HPDE6-E6E7 (cell line): ENCODE measurements at regions not wholly inside any gene's neighbourhood (a gene's known extent, or its start where the extent isn't known, plus 50 kb on each side); places are given as distances from the start of the nearest gene placed in this dataset.

ENCODE experiments used
- DNase-seq: peaks from one replicate; pipeline ENCODE4 v3.0.0; 2011; ENCODE audit warnings: missing footprints; ENCODE audit errors: extremely low spot score

DNA sequence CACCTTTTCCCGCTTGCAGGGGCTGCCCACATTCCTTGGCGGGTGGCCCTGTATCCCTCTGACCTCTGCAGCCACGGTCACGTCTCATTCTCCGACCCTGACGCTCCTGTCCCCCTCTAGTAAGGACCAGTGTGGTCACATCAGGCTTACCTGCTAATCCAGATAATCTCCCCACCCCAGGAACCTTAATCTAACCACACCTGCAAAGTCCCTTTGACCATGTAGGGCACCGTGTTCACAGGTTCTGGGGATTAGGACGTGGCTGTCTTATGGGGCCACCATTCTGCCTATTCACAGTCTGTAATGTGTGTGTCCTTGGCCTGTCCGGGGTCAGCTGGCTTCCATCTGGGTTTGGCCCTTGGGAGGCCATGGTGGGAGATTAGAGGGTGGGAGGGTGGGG is 368.9 kb downstream of the AACS start:
- DNase-seq = no peak

DNA sequence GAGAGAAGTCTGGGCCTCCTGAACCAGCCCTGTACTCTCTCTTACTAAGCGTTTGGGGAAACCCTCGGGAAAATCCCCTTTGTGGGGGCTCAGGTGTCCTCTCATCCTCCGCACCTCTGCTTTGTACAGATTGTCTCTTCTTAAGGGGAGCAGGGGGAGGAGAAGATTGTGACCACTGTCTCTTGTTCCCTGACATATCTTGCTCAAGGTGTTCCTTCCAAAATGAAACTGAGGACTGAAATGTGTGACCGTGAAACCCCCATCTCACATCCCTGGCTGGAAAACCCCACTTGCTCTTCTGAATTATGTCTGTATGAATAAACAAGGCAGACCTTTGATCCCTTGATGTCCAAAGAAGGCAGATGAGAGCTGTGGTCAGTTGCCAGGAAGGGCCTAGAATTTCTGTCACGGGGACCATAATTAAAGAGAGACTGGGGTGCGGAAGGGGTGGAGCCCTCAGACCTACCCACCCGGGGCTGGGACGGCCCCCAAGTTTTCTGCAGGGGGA is 369.8 kb downstream of the AACS start:
- DNase-seq = no peak

DNA sequence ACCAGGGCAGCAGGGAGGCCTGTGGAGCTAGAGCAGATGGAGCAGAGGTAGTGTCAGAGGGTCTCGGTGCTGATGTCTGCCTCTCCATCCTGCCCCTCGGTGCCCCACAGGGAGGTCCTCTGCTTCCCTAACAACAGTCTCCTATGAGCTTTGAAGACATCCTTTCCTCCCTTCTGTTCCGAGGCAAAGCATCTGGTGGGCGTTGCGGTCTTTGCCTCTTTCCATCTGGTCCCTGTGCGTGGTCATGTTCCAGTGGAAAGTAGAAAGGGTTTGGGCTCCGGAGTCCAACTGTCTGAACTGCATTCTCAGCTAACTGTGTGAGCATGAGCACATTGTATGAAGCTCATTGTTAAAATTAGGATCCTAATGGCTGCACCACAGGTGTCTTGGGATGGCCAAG is 370.6 kb downstream of the AACS start:
- DNase-seq = no peak

DNA sequence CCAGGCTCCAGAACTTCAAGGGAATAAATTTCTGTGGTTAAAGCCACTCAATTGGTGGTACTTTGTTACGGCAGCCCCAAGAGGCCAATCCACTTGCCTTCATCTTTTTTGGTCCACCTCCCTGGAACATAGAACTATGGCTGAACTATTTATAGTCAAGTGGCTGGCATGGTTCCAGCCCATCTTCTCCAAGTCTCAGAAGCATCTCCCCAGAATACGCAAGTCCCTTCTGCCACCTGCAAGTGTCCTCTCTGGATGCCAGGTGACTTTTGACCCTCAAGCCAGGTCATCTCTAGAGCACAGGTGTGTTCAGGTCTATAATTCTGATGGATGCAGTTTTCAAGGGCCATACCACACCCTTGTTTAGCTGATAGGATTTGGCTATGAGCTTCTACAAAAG is 371.5 kb downstream of the AACS start:
- no peak for DNase-seq

DNA sequence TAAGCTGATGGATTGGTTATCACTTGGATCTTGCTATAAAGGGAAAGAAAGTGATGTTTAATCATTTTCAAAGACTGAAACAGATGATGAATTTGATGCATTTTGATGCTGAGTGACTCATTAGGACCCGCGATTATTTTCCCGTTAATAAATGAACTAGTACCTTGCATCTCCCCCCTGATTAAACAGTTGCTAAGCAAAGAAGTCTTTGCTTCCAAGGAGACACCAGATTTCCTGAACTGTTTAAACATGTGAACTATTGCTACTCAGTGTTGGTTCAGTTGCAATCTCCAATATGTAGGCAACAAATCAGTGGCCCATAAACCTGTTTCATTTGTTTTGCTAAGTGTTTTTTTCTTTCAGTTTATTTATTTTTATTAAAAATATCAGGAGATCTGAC is 375.2 kb downstream of the AACS start:
- DNase-seq = no peak

DNA sequence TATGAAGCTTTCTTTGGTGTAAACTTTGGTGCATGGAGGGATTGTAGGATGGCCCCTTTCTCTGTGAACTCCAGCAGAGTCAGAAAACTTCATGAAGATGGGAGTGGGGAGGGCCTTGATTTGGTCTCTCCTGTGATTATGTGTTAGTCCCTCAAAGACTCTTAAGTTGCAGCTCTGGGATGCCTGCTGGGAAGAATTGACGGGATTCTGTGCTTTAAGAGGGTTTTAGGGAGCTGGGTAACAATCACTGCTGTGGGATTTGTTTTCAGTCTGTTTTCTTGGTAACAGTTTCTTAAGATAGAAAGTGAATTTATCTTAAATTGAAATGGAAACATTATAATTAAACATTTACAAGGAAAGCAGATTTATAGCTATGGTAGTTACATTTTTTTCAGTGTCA is 378.1 kb downstream of the AACS start:
- no peak for DNase-seq

DNA sequence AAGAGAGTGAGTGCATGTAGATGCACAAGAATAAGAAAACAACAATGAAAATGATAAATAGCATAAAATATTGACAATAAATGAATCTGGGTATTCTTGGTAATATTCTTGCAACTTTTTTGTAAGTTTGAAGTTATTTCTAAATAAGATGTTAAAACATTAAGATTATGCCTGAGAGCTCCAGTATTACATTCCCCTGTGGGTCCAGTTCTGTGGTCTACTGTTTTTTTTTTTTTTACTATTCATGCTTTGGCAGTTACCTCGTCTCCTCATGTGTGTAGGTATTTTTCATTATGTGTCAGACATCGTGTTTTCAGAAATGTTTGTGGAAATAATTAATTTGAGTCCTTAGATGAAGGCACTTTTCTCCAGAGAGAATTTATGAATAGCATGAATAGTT is 386.2 kb downstream of the AACS start:
- no peak for DNase-seq

DNA sequence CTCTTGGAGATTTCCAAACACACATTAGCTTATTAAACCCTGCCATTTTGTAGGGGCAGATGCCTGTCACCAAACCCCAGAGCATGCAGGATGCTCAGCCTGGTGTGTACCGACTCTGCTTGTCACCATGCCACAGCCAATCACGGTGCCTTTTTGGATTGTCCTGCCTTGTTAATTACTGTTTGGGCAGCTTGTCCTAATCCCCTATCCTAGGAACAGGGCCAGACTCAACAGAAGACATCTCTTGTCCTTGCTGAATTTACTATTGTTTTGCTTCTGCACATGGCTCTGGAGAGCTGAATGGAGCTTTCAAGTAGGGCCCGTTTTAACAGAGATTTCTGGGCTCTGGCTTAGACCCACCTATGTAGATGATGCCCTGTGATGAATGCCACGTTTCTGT is 388.5 kb downstream of the AACS start:
- no peak for DNase-seq

DNA sequence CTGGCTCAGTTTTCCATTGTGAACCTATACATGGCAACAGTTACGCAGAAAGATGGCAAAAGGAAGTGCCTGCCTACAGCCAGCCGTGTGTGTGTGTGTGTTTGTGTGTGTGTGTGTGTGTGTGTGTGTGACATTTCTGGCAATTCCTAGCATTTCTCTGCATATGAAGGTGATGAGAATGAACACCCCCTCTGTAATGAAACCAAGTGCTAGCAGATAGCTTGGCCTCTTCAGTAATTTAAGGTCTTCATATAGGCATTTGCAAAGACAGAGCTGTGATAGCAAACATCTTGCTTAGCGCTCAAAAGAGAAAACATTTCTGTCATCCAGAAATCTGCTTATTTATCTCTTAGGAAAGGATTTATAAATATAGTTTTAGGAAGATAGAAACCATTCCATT is 389.1 kb downstream of the AACS start:
- DNase-seq = no peak

DNA sequence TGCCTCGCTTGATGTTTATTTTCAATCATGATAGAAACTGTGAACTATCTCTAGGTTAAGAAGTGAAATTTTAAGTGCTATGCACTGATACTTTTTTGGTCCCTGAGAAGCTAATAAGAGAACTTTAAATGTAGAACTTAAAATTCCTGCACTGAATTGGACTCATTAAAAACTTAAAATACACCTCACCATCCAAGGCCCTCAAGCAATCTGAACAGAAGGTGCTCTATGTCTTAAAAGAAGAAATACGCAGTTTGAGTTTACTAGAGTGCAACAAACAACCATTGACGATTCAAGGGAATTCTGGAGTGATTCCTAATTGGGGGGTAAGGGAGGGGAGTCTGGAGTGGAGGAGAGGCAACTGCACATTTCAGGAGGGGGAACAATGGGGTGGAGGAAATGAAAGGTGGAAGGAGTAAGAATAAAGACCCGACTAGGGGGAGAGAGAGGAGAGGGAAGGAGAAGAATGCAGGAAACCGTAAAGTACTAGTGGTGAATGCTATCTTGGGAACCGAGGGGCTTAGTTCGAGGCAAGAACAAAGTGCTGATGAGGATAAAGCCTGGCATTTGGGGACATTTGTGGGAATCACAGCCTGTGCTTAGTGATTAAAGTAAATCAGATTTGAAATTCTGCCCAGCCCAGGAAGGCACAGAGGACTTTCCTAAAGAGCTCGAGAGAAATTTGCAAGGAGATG is 389.7 kb downstream of the AACS start:
- no peak for DNase-seq

DNA sequence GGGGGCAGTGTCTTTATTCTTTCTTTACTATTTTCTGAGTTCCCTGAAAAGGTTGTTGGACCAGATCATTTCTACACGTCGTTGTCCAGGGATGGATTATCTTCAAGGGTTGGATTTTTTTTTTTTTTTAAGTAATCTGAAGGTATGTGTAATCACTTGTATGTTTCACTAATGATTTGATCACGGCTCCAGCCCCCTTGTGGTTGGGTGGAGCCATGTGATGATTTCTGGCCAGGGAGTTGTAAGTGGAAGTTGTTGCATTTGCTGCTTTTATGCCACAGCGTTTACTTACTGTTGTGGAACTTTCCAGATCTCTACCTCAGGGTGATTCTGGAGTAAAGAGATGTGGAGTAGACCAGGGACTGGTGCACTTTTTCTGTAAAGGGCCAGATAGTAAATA is 390.3 kb downstream of the AACS start:
- DNase-seq = no peak

DNA sequence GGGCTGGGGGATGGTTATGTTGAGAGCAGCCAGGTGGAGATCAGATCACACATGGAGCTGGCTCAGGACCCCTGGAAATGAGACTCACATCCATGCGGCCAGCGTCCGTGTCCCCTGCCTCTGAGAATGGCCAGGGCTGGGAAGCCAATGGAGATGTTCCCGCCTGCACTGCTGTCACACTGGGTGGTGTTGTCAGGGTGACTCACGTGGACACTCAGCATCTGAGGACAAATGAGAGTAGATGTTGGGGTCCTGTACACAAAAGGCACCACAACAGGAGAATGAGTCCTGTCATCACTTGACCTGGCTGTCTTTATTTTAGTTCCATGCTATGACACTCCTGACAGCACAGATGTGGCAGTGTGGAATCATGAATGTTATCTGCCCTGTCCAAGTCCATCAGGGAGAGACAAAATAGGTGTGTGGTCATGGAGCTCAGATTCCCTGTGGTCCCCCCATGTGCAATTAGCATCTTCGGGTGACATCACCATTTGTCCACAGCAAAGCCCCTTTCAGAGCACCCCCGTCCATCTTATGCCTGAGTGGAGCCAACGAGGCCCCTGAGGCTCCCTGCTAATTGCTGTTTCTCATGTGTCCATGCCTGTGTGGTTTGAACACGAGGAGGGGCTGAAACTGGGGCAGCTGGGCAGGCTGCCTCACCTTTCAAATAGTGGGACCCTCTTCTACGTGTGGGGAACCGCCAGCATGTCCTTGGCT is 393.5 kb downstream of the AACS start:
- no peak for DNase-seq

DNA sequence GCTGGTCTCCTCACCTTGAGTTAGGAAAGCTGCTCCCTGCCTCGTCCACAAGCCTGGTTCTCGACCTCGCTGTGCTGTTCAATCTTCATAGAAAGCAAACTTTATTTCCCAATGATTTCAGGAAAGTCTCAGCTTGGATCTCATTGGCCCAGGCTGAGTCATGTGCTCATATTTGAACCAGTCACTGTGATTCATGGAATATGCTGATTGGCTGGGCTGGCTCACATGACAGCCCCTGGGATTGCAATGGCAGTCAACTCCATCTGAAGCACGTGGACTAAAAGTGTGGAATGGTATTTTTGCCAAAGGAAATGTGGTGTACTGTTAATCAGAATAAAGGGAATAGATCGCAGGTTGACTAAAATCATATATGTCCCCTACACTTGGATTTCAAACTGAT is 396.6 kb downstream of the AACS start:
- no peak for DNase-seq

DNA sequence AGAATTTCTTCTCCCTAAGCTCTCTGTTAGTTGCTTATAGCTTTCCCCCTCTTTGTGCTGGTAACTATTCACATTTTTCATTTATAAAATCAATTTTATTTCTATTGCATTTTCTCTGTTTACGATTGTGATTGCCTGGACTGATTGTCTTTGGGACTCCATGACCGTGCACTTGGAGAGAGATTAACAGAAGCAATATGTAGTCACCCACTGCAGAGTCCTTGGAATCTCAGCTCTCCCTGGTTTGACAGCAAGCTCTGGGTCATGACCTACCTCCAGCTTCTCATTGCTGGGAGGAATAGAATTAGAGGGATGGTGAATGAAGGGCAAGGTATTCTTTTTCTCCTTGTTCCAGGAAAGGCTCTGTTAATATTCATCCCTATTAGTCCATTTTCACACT is 398.2 kb downstream of the AACS start:
- no peak for DNase-seq

DNA sequence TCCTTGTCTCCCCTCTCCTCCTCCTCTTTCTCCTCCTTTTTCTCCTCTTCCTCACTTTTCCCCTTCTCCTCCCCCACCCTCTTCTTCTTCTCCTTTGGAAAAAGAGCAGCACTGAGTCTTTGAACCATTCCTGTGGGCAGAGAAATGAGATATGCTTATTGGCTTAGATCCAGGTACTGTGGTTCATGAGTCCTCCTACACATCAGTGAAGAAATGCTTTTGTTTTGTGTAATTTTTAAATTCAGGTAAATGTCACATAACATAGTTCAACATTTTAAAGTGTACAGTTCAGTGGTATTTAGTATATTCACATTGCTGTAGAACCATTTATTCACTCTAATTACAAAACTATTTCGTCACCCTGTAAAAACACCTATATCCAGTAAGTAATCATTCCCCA is 402.1 kb downstream of the AACS start:
- no peak for DNase-seq

DNA sequence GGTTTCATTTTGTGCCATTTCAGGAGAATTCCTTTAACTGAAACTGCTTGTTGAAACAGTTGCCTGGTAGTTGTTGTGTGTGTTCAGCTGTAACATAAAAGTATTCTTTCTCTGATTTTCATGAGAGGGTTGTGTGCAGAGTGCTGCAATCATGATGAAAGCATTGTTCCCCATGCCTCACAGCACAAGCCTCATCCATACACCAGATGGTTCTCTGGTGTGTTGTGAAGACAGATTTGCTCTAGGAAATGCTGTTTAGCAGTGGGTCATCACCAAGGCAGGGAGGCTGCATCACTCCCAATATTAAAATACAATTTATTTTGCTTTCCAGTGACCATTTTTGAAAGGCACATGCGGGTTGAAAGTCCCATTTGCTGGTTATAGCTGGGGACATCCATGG is 404.4 kb downstream of the AACS start:
- no peak for DNase-seq

DNA sequence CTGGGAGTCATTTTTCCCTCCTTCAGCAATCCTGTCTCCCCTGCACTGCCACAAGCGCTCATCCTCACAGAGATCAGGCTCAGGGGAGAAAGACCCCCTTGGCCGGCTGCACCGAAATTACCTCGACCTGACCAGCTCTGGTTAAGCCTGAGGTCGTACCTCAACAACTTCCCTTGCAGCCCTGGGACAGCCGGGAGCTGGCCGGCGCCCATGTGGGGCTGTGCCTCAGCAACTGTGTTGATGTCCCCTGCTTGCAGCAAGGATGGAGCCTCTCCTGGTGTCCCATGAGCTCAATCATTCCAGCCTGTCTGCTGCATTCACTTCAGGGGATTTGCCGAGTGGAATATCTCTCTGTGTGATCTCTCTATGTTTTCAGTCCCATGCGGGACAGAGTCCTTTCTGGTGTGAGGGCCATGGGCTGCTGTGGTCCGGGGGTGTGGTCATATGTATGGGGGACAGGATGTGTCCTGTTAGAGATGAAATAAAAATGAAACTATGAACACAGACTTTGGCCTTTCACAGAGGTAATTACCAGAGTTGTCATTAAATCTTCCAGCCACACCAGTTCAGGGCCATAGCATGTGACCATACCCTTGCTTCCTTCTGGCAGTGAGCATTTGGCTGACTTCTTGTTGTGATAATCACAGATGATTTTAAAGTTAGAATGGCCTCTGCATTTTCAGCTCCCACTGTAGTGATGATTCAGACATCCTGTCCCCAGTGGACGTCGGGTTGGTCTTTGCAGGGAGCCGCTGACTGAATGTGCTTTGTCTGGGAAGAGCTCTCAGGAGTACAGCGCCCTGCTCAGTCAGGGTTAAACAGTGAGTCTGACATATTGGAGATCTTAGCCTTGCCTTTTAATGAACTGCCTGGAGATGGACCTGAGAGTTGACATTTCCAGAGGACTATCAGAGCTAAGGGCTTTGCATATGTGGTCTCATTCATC is 405.9 kb downstream of the AACS start:
- DNase-seq = no peak

DNA sequence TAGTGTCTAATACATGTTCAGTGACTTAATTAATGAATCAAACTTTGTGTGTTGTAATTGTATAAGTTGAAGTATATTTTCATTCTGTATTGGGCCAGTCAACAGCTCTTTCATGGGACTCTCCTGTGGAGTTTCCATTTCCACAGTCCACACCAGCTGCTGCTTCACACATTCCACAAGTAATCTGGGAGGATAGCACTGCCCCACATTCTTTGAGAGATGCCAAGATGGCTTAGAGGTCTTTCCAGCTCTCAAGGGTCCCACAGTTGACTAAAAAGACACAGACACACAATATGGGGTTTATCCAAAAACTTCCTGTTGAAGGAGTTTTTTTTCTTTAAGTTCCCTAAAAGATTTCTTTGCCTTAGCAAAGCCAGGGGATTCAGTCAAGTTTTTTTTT is 408.3 kb downstream of the AACS start:
- DNase-seq = no peak

DNA sequence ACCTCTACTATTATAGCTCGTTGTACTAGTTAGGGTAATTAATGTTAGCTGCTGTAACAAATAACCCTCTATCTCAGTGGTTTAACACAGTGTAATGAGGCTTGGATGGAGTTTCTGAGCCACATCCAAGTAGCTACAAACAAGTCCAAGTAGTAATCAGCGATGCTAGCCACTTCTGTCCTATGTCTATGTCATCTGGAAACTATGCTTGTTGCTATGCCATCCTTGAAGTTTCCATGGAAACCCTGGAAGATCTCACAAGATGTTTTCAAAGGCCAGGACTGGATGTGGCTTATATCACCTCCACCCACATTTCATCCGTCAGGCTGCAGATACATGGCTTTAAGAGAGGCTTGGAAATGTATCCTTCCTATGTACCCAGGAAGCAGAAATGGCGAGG is 422.1 kb downstream of the AACS start:
- no peak for DNase-seq

DNA sequence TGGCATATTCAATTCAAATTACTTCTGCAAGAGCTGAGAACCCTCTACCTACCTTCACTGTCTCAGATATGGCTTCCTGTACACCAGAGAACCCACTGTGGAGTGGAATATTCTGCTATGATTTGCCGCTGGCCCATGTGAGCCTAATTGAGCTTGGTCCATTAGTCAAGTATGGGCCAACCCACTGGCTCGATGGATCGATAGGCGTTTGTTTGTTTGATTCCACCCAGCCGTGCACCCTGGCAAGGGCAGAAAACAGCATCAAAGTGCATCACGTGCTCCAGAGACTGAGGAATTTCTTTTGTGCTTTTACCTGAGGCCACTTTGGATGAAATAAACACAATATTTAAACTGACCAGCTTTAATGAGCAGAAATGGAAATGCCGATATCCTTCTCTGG is 426.3 kb downstream of the AACS start:
- DNase-seq = no peak

DNA sequence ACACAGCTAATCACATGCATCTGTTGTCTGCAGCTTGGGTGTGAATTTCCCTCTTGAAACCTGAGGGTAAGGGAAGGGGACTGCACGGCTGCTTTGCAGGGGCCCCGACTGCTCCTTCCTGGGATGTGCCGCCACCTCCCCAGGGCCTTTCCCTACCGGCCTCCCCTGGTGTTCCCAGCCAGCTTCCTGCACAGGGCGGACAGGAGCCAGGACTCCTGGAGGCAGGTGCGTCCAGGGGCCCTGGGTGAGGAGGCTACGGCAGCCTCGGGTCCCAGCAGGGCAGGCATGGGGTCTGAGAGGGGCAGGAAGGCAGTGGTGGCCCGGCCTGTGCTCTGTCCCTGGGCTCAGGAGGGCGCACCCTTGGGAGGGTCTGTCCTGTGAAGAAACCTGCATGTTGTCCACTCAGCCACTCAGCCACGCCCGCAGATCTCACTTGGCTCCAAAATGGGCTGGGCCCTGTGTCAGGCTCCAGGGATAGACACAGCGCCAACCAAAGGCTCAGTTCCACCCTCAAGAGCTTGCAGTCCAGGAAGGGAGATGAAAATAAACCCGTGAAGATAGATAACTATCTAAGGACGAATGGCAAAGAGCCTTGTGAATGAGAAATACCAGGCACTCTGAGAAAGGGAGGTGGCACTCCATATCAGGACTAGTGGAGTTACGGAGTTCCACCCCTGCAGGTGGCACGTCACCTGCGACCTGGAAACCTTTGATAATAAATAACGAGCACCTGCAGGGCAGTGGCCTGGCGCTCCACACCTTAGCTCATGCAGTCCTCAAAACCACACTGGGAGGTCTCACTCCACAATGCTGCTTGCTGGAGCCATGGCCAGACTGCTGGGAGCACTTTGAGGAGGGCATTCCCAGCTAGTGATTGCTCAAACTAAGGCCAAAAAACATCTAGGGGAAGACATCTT is 427.4 kb downstream of the AACS start:
- no peak for DNase-seq
